PC-9 (cell line): ENCODE measurements at regions not wholly inside any gene's neighbourhood (a gene's known extent, or its start where the extent isn't known, plus 50 kb on each side); places are given as distances from the start of the nearest gene placed in this dataset.

Source experiments
- EZH2 ChIP-seq: fragments of 200-600 bp; sonication (generic); IDR thresholded peaks from 2 replicates; pipeline ENCODE4 v1.8.0; 2017; ENCODE audit warnings: antibody characterized with exemption, low read depth
- TF ChIP-seq, protein P1 (sequence below): fragments of 200-600 bp; sonication (generic); conservative IDR thresholded peaks from 2 replicates; pipeline ENCODE4 v1.6.1; 2017; ENCODE audit warnings: mixed run types, antibody characterized with exemption, mild to moderate bottlenecking, moderate library complexity

DNA sequence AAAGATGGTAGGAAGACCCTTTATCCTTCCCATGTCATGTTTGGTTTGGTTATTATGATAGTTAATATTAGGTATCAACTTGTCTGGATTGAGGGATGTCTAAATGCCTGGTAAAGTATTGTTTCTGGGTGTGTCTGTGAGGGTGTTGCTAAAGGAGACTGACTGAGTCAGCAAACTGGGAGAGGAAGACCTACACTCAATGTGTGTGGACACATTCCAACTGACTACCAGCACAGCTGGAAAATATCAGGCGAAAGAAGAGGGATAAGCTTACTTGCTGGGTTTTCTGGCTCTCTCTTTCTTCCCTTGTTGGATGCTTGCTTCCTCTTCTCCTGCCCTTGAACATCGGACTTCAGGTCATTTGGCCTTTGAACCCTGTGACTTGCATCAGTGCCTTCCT lies 1227.6 kb upstream of the EPHA6 start:
- TF ChIP-seq, protein P1, sequence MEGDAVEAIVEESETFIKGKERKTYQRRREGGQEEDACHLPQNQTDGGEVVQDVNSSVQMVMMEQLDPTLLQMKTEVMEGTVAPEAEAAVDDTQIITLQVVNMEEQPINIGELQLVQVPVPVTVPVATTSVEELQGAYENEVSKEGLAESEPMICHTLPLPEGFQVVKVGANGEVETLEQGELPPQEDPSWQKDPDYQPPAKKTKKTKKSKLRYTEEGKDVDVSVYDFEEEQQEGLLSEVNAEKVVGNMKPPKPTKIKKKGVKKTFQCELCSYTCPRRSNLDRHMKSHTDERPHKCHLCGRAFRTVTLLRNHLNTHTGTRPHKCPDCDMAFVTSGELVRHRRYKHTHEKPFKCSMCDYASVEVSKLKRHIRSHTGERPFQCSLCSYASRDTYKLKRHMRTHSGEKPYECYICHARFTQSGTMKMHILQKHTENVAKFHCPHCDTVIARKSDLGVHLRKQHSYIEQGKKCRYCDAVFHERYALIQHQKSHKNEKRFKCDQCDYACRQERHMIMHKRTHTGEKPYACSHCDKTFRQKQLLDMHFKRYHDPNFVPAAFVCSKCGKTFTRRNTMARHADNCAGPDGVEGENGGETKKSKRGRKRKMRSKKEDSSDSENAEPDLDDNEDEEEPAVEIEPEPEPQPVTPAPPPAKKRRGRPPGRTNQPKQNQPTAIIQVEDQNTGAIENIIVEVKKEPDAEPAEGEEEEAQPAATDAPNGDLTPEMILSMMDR: no peak
- TF ChIP-seq EZH2: no peak
